NB4 (cell line): ENCODE measurements at regions not wholly inside any gene's neighbourhood (a gene's known extent, or its start where the extent isn't known, plus 50 kb on each side); places are given as distances from the start of the nearest gene placed in this dataset.

Experiments
- CTCF ChIP-seq: IDR thresholded peaks from one replicate; pipeline ENCODE4 v1.5.1; 2012; ENCODE audit warnings: low read depth, low read length
- POLR2A ChIP-seq: IDR thresholded peaks from 2 replicates; pipeline ENCODE4 v1.6.1; 2011; ENCODE audit warnings: mild to moderate bottlenecking; ENCODE audit not compliant: insufficient read length; ENCODE audit errors: extremely low read depth

GRCh38 chr16:8254405-8254804 is 335.9 kb downstream of the TMEM114 start:
- TF ChIP-seq CTCF (no peak), POLR2A (no peak)
